ENCODE measurements at regions not wholly inside any gene's neighbourhood (a gene's known extent, or its start where the extent isn't known, plus 50 kb on each side); places are given as distances from the start of the nearest gene placed in this dataset.

DNA sequence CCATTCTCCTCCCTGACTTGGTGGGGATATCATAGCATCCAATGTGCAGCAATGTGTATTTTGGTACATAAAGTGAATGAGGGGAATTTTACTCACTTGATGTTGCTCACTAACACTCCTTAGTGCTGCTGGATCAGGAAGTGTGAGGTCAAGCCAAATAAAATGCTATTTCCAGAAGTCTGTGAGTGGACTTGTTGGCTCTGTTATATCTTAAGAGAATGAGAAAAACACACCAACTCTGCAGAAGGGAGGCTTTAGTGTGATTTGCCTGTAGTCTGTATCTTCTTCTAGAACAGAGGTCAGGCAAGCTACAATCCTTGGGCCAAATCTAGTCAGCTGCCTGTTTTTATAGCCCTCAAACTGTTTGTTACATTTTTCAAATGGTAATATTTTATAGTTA lies 154.3 kb downstream of the POLR1F start:
- no peak for TF ChIP-seq RXRA (IDR thresholded peaks at IDR 0.05; ENCODE audit: borderline replicate concordance, low read depth)
- TF ChIP-seq, protein P1, sequence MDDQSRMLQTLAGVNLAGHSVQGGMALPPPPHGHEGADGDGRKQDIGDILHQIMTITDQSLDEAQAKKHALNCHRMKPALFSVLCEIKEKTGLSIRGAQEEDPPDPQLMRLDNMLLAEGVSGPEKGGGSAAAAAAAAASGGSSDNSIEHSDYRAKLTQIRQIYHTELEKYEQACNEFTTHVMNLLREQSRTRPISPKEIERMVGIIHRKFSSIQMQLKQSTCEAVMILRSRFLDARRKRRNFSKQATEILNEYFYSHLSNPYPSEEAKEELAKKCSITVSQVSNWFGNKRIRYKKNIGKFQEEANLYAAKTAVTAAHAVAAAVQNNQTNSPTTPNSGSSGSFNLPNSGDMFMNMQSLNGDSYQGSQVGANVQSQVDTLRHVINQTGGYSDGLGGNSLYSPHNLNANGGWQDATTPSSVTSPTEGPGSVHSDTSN (IDR thresholded peaks at IDR 0.05): no peak
- TF ChIP-seq USF1 (IDR thresholded peaks at IDR 0.05; ENCODE audit: borderline replicate concordance, low read depth): no peak
- TF ChIP-seq CTCF (IDR thresholded peaks at IDR 0.05): no peak
- no peak for TF ChIP-seq SMC3 (IDR thresholded peaks at IDR 0.05; ENCODE audit: low read depth, low read length)
- TF ChIP-seq EP300 (IDR thresholded peaks at IDR 0.05; ENCODE audit: borderline replicate concordance in 1 of 2, low read depth in 1 of 2, low read length in 1 of 2): no peak
- TF ChIP-seq TAF1 (IDR thresholded peaks at IDR 0.05; ENCODE audit: borderline replicate concordance, low read depth, low read length): no peak
- no peak for TF ChIP-seq NFIC (IDR thresholded peaks at IDR 0.05; ENCODE audit: borderline replicate concordance)
- TF ChIP-seq YY1 (IDR thresholded peaks at IDR 0.05; ENCODE audit: low read depth): no peak
- TF ChIP-seq POLR2AphosphoS5 (IDR thresholded peaks at IDR 0.05; ENCODE audit: low read depth, low read length): no peak
